ENCODE measurements at regions not wholly inside any gene's neighbourhood (a gene's known extent, or its start where the extent isn't known, plus 50 kb on each side); places are given as distances from the start of the nearest gene placed in this dataset.

DNA sequence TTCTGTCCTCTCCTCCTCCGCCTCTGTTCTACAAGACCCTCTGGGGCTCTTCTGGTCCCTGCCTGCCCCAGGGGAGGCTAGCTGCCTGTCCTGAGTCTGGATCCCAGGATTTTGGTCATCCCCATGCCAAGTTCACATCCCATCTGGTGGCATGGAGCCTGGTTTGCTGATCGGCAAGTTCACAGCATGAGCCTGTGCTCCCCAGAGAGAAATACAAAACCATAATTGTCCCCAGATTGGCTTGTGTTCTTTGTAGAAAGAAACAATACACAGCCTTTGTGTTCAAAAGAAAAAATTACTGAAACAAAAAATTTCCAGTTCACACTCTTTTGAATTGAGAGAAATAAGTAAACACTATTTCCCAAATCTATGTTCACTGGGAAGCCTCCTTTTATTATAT is 149.4 kb upstream of the ZC3H12A start:
- no peaks in the 10 kb centered on the region for H3K4me1 Mint-ChIP-seq
- no peak overlapping the region for H3K27ac Mint-ChIP-seq
- no peak overlapping the region for H3K4me3 Mint-ChIP-seq
- TF ChIP-seq, protein P1, sequence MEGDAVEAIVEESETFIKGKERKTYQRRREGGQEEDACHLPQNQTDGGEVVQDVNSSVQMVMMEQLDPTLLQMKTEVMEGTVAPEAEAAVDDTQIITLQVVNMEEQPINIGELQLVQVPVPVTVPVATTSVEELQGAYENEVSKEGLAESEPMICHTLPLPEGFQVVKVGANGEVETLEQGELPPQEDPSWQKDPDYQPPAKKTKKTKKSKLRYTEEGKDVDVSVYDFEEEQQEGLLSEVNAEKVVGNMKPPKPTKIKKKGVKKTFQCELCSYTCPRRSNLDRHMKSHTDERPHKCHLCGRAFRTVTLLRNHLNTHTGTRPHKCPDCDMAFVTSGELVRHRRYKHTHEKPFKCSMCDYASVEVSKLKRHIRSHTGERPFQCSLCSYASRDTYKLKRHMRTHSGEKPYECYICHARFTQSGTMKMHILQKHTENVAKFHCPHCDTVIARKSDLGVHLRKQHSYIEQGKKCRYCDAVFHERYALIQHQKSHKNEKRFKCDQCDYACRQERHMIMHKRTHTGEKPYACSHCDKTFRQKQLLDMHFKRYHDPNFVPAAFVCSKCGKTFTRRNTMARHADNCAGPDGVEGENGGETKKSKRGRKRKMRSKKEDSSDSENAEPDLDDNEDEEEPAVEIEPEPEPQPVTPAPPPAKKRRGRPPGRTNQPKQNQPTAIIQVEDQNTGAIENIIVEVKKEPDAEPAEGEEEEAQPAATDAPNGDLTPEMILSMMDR (IDR thresholded peaks at IDR 0.05): no peak
- no peak for DNase-seq
- H3K36me3 Mint-ChIP-seq (ENCODE audit: low read depth): no peaks in the 10 kb centered on the region
- H3K27me3 Mint-ChIP-seq (ENCODE audit: low read depth, poor library complexity): peaks cover 55% of the 10 kb centered on the region
- peaks cover 14% of the 10 kb centered on the region for H3K9me3 Mint-ChIP-seq

DNA sequence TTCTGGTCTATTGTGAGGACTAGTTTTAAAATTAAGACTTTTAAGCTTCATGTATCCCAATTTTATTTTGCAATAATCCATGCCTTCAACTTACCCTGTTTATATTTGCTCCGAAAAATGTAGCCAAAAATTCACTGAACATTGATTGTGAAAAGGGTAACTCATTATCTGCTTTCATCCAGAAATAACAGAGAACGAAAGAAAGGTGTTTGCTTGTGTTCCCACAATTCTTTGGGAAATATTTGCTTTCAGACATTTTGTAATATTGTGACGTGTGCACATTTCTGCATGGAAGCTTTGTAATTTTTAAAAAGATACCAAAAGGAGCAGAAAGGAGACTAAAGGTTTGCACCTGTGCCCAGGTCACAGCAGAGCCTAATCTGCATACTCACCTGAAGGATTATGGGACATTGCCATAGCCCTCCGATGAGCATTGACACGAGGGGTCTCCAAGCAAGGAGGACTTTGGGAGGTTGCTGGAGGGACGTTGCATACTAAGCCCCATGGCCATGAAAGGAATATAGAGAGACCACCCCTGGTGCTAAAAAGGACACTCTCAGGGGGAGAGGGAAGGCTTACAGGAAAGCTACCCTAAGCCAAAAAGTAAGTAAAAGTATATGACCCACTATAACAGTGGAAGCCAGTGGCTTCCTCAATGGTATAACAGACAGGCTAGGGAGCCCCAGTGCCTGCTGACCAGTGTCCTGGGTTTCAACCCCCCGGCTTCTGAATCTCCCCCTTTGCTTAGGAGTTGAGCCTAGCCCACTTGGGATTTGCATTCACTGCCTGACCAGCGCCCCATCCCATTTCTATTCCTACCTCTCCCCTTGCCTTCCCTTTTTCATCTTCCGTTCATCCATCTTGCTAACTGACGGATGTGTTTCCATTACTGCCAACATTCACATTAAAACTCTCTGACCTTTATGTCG is 148.6 kb upstream of the ZC3H12A start:
- DNase-seq: no peak
- Mint-ChIP-seq H3K27ac (no peak overlapping the region), H3K36me3 (ENCODE audit: low read depth) (no peaks in the 10 kb centered on the region), H3K4me1 (no peaks in the 10 kb centered on the region), H3K4me3 (no peak overlapping the region), H3K27me3 (ENCODE audit: low read depth, poor library complexity) (peaks cover 56% of the 10 kb centered on the region), H3K9me3 (peaks cover 14% of the 10 kb centered on the region)
- TF ChIP-seq, protein P1 (IDR thresholded peaks at IDR 0.05): no peak

DNA sequence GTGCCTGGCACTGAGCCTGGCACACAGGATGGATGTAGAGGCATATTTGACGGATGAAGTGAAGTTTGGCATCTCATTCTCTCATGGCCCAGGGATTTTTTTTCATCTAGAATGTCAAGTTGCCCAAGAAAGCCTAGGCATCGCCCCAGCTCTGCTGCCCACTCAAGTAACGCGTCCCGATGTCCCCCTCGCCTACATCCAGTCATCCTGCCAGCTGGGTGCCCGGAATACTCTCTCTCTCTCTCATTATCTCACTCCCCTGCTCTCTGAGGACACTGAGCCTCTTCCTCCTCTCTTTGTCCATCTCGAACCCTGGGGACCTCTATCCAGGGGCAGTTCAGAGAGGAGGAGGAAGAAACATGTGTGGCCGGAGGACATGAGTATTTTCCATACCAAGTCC is 142.3 kb upstream of the ZC3H12A start:
- Mint-ChIP-seq H3K36me3 (ENCODE audit: low read depth) (no peaks in the 10 kb centered on the region), H3K27ac (no peak overlapping the region), H3K9me3 (no peaks in the 10 kb centered on the region), H3K4me1 (no peaks in the 10 kb centered on the region), H3K4me3 (no peak overlapping the region), H3K27me3 (ENCODE audit: low read depth, poor library complexity) (peaks cover 43% of the 10 kb centered on the region)
- DNase-seq: no peak
- TF ChIP-seq, protein P1 (IDR thresholded peaks at IDR 0.05): no peak

DNA sequence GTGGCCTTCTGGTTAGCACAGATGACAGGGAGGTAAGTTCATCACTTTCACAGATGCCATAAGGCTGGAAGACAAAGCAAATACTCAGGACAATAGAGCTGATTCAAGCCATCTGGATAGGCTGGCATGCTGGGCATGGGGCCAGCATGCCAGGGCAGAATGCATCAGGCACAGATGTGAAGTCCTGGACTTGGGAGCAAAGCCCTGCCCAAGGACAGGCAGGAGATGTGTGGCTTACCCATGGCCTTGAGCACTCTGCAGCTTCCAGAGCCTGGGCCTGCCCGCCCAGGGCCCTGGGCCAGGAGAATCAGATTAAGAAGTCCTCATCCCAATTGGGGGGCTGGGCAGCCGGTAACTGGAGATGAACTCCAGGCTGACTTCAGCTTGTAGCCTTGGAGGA is 135.7 kb upstream of the ZC3H12A start:
- H3K36me3 Mint-ChIP-seq (ENCODE audit: low read depth): no peaks in the 10 kb centered on the region
- H3K4me3 Mint-ChIP-seq: no peak overlapping the region
- no peak overlapping the region for H3K27ac Mint-ChIP-seq
- DNase-seq: no peak
- TF ChIP-seq, protein P1 (IDR thresholded peaks at IDR 0.05): no peak
- no peaks in the 10 kb centered on the region for H3K9me3 Mint-ChIP-seq
- peaks cover 46% of the 10 kb centered on the region for H3K27me3 Mint-ChIP-seq (ENCODE audit: low read depth, poor library complexity)
- H3K4me1 Mint-ChIP-seq: no peaks in the 10 kb centered on the region

DNA sequence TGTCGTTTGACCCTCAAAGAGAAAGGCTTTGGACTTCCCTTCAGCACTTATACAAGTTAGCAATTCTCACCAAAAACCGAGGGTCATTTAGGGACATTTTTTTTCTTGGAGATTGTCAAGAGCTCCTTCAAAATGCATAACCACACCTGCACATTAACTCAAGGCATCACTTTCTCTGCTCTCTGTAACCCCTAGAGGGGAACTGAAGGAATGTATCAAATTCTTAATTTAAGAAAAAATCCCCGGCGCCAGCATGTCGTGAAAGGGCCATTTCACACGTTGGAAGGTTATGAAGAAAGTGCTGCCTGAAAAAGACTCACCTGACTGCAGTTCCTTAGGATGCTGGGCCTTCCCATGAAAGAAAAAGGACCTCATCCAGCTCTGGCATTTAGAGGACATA is 131.6 kb upstream of the ZC3H12A start:
- H3K27ac Mint-ChIP-seq: no peak overlapping the region
- no peak for DNase-seq

More for the DNA sequence above, 131.6 kb upstream of the ZC3H12A start:
- Mint-ChIP-seq H3K36me3 (ENCODE audit: low read depth) (no peaks in the 10 kb centered on the region), H3K4me1 (peaks cover 6% of the 10 kb centered on the region), H3K4me3 (no peak overlapping the region), H3K9me3 (no peaks in the 10 kb centered on the region), H3K27me3 (ENCODE audit: low read depth, poor library complexity) (peaks cover 49% of the 10 kb centered on the region)
- TF ChIP-seq, protein P1 (IDR thresholded peaks at IDR 0.05): no peak

Measured in nephron progenitor cell (in vitro differentiated cells).